SK-N-MC (cell line): ENCODE measurements at regions not wholly inside any gene's neighbourhood (a gene's known extent, or its start where the extent isn't known, plus 50 kb on each side); places are given as distances from the start of the nearest gene placed in this dataset.

Source experiments
- EZH2 ChIP-seq: fragments of 200-600 bp; sonication (generic); IDR thresholded peaks from one replicate; pipeline ENCODE4 v1.6.1; 2017; ENCODE audit warnings: antibody characterized with exemption
- POLR2AphosphoS5 ChIP-seq: IDR thresholded peaks from 2 replicates; pipeline ENCODE4 v1.6.1; 2012; ENCODE audit warnings: mild to moderate bottlenecking, low read depth, low read length, borderline replicate concordance

DNA sequence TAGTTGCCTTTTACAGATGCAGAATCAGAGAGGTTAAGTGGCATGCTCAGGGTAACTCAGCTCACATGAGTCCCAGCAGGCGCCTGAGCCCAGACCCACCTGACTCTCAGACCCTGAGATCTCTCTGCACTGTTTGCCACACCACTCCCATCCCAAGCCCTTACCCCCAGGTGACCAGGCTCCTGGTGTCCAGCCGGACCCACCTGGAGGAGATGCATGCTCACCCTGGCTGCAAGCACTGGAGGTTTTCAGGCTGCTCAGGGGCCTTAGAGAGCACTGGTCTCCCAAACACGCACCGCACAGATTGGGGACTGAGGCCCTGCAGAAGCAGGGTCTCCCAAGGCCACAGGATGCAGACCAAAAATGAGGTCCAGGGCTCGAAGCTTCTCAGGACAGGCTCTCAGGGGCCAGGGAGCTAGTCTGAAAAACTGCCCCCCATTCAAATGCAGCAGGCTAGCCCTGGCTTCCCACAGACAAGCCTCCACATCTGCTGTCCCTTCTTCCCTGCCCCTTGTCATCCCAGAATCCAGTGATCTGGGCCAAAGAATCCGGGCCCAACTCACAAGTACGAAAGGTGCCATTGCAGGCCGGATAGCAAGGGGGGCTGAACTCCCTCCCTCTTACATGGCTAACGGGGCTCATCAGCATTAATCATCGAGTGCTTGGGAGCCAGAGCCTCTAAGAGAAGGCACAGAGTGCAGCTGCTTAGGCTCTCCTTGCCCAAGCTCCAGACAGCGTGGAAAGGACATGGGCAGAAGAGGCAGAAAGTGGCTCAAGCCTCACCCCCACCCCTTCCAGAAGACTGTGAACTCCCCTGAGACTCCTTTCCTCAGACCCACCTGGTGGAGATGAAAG, 90.2 kb upstream of the PRR20G start:
- TF ChIP-seq EZH2 (no peak), POLR2AphosphoS5 (no peak)
